Neutrophil (primary cell): ENCODE measurements at regions not wholly inside any gene's neighbourhood (a gene's known extent, or its start where the extent isn't known, plus 50 kb on each side); places are given as distances from the start of the nearest gene placed in this dataset.

Experiments
- H3K27ac ChIP-seq: fragments of 200-600 bp; sonication (generic); 2 replicates; pipeline ENCODE4 v1.5.1; 2016; ENCODE audit warnings: mild to moderate bottlenecking, moderate library complexity
- H3K27me3 ChIP-seq: fragments of 200-600 bp; sonication (generic); 2 replicates; pipeline ENCODE4 v1.6.0; 2016; ENCODE audit warnings: mild to moderate bottlenecking
- H3K36me3 ChIP-seq: fragments of 200-600 bp; sonication (generic); 2 replicates; pipeline ENCODE4 v1.5.1; 2017
- H3K4me1 ChIP-seq, 2 experiments: fragments of 200-600 bp in 1 of 2; sonication (generic) in 1 of 2; 1 replicate in 1 of 2; 2 replicates in 1 of 2; pipeline versions ENCODE4 v1.5.1 to v1.6.1; 2013 to 2016; ENCODE audit warnings: low read depth in 1 of 2, low read length in 1 of 2, mild to moderate bottlenecking in 1 of 2, moderate library complexity in 1 of 2; ENCODE audit not compliant: control insufficient read depth in 1 of 2, insufficient read depth in 1 of 2
- H3K4me3 ChIP-seq, 2 experiments: fragments of 200-600 bp in 1 of 2; sonication (generic) in 1 of 2; 1 replicate in 1 of 2; 2 replicates in 1 of 2; pipeline ENCODE4 v1.5.1; 2013 to 2016; ENCODE audit warnings: low read depth in 1 of 2, low read length in 1 of 2, mild to moderate bottlenecking in 1 of 2, moderate library complexity in 1 of 2
- H3K9me3 ChIP-seq: fragments of 200-600 bp; sonication (generic); 2 replicates; pipeline ENCODE4 v1.5.1; 2016
- TF ChIP-seq, protein P1 (sequence below): fragments of 200-600 bp; sonication (generic); IDR thresholded peaks from 2 replicates; pipeline ENCODE4 v1.5.1; 2016; ENCODE audit warnings: antibody characterized with exemption

DNA sequence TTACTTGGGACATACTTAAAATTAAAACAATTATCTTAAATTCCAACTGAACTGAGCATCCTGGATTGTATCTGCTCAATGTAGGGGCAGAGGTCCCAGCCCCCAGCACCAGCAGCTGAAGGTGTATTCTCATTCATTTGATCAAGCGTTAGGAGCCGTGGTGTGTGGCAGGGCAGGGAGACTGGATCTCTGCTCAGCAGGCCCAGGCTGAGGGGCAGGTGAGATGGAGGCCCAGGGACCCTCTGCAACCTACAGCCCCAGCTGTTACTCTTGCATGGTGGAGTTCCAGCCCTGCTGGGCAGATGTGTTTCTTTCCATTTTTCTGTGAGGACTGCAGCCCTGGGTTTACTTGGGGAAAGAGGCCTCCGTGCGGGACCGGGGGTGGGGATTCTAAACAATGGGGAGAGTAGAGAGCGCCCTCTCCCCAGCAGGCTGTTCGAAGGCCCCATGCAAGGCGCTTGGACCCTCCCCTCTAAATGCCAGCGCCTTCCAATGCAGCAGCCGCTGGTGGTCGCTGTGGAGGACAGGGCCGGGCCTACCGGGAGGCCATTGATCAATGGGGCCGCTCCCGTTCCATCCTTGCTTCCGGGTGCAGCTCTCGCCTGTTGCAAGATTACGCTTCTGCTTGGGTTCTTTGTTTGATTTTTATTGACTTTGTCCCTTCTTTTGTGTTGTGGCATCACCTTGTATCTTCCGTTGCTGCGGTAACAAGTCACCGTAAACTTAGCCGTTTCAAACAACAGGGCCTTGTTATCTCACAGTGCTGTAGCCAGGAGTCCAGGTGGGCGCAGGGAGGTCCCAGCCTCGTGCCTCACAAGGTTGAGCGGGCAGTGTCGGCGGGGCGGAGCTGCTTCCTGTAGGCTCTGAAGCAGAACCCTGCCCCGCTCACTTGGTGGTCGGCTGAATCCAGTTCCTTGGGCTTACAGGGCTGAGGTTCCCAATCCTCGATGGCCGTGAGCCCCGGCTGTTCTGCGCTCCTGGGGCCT lies 134.8 kb upstream of the PHACTR3 start:
- Histone ChIP-seq H3K4me1 (no peaks in the 10 kb centered on the region), H3K4me3 (no peak overlapping the region), H3K36me3 (no peaks in the 10 kb centered on the region), H3K27me3 (peaks cover 12% of the 10 kb centered on the region), H3K27ac (no peak overlapping the region), H3K9me3 (no peaks in the 10 kb centered on the region)
- TF ChIP-seq, protein P1, sequence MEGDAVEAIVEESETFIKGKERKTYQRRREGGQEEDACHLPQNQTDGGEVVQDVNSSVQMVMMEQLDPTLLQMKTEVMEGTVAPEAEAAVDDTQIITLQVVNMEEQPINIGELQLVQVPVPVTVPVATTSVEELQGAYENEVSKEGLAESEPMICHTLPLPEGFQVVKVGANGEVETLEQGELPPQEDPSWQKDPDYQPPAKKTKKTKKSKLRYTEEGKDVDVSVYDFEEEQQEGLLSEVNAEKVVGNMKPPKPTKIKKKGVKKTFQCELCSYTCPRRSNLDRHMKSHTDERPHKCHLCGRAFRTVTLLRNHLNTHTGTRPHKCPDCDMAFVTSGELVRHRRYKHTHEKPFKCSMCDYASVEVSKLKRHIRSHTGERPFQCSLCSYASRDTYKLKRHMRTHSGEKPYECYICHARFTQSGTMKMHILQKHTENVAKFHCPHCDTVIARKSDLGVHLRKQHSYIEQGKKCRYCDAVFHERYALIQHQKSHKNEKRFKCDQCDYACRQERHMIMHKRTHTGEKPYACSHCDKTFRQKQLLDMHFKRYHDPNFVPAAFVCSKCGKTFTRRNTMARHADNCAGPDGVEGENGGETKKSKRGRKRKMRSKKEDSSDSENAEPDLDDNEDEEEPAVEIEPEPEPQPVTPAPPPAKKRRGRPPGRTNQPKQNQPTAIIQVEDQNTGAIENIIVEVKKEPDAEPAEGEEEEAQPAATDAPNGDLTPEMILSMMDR = no peak

DNA sequence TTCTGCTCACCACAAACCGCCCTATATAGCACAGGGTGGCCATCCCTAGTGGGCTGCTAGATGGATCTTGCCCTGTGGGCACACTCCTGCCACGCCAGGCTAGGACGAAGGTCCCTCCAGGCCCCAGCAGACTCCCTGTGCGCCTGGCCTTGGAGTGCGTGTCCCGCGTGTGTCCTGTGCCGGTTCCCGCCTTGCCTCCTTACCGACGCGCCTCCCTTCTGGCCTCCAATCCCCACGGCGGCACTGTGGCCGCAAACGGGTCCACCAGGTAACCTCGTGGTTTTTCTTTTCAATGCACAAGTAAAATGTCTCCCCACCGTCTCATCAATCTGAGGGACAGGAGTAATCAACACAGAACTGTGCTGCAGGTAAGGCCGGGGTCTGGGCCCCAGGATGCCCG lies 133.8 kb upstream of the PHACTR3 start:
- Histone ChIP-seq H3K4me1 (no peaks in the 10 kb centered on the region), H3K27me3 (peaks cover 18% of the 10 kb centered on the region), H3K4me3 (no peak overlapping the region), H3K9me3 (no peaks in the 10 kb centered on the region), H3K27ac (no peak overlapping the region), H3K36me3 (no peaks in the 10 kb centered on the region)
- TF ChIP-seq, protein P1 = no peak

DNA sequence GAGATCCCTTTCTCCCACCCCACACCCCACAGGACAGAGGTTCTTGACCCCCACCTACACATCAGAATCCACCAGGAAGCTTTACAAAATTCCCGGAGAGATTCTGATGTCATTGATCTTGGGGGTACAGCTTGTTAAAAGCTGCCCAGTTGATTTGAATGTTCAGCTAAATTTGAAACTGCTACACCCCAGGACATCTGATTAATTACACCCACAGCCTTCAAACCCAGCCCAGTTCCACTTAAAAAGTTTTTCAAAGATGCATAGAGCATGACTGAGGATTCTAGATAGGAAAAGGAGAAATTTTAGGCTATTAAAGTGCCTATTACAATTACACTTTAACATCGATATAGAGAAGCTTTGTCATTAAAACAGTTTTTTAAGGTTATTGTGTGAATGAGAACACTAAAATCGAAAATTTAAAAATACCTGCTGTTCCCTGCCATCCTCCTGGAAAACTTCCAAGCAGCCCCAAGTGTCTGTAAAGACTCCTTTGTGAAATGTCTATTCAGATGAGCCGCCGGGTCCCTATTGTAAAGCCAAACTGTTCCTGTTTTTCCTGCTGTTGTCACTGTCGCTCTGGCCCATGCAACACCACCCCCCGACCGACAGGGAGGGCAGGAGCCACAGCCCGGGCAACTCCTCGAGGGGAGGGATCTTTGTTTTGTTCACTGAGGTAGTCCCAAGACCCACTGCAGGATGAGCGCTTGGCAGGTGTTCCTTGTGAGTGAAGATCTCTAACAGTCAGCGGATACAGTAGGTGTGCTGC lies 132.5 kb upstream of the PHACTR3 start:
- H3K36me3 ChIP-seq = no peaks in the 10 kb centered on the region
- peaks cover 28% of the 10 kb centered on the region for H3K27me3 ChIP-seq
- H3K9me3 ChIP-seq = no peaks in the 10 kb centered on the region
- TF ChIP-seq, protein P1 = no peak
- no peak overlapping the region for H3K27ac ChIP-seq
- H3K4me3 ChIP-seq = no peak overlapping the region
- H3K4me1 ChIP-seq = no peaks in the 10 kb centered on the region

DNA sequence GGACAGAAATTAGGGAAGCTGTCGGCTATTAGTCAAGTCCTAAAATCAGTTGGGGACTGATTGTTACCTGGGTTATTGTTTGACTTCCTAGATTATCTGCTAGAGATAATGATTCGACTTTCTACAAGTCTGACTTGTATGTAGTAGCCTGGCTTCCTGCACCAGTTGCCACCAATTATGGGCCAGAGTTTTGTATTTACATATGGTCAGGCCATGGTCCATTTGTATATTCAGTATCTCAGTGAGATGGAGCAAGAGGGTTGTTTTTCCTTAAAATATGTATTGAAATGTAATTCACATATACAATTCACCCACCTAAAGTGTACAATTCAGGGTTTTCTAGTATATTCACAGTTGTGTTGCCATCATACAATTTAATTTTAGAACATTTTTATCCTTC lies 130.6 kb upstream of the PHACTR3 start:
- no peak overlapping the region for H3K27ac ChIP-seq
- H3K4me1 ChIP-seq = no peaks in the 10 kb centered on the region
- H3K9me3 ChIP-seq = no peaks in the 10 kb centered on the region
- H3K27me3 ChIP-seq = peaks cover 36% of the 10 kb centered on the region
- TF ChIP-seq, protein P1 = no peak
- H3K4me3 ChIP-seq = no peak overlapping the region
- no peaks in the 10 kb centered on the region for H3K36me3 ChIP-seq

DNA sequence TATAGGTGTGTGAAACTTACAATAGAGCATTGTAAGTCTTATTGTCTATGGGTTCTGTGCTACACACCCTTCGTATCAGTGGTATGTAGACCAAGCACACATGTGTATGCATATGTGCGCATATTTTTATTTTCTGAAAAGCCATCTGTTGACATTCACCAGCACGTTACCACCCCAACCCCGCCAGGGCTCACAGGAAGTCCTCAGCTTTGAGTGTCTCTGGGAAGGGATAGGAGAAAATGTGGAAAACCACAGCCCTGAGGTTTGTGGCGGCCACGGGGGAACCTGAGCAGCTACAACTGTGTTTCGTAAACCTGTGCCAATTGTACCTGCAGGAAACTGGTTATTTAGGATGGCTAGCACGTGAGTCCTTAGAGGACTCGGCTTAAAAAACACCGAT lies 123.3 kb upstream of the PHACTR3 start:
- peaks cover 42% of the 10 kb centered on the region for H3K27me3 ChIP-seq
- H3K9me3 ChIP-seq = no peaks in the 10 kb centered on the region
- no peaks in the 10 kb centered on the region for H3K4me1 ChIP-seq
- TF ChIP-seq, protein P1 = no peak
- no peak overlapping the region for H3K27ac ChIP-seq
- no peak overlapping the region for H3K4me3 ChIP-seq
- no peaks in the 10 kb centered on the region for H3K36me3 ChIP-seq
